RCC 7860 (cell line): ENCODE measurements at regions not wholly inside any gene's neighbourhood (a gene's known extent, or its start where the extent isn't known, plus 50 kb on each side); places are given as distances from the start of the nearest gene placed in this dataset.

ENCODE experiments used
- DNase-seq: peaks from one replicate; pipeline ENCODE4 v3.0.0-alpha.2; 2015; ENCODE audit warnings: low spot score
- FAIRE-seq: peaks from 2 replicates; lab custom pipeline; 2012; peaks lifted over from hg19 to GRCh38; lab: Jason Lieb, UNC

DNA sequence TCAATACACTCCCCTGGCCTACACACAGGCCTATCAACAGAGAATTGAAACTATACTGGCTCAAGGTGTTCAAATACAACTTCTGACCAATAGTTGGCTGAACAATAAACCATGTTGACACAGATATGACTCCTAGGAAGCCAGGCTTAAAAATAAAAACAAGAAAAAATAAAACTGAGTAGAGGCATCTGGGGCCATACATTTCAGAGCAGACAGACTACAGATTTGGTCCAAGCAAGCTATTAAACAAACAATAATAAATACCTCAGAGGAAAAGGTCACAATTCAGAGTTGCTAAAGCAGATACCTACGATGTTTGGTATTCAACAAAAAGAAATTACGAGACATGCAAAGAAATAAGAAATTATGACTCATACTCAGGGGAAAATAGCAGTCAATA is 132.8 kb upstream of the ACVR2A start:
- no peak for DNase-seq
- FAIRE-seq, result no peak

- no peak for FAIRE-seq
Observed at GRCh38 chr2:147711031-147711430, 133.8 kb upstream of the ACVR2A start.

GRCh38 chr2:147709655-147710054 is 135.2 kb upstream of the ACVR2A start:
- no peak for FAIRE-seq
- no peak for DNase-seq

More at GRCh38 chr2:147711031-147711430, 133.8 kb upstream of the ACVR2A start:
- no peak for DNase-seq

GRCh38 chr2:147703171-147703570 is 141.7 kb upstream of the ACVR2A start:
- no peak for FAIRE-seq
- no peak for DNase-seq

DNA sequence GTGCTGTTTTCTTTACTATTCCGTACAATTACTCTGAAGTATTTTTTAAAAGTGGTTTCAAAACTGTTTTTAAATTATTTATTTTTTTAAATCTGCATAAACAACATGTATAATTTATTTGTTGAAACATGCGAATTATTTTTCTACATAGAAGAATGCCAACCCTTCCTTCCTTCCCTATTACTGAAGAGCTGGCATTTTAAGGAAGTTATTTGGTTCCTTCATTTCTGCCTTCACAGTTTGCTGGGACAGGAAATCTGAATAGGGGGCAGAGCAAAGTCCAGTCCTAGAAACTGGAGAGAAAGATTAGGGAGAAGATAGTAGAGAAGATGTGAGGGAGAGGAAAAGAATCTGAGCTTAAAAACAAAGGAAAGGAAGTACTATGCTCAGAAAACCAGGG is 146.7 kb upstream of the ACVR2A start:
- no peak for FAIRE-seq
- no peak for DNase-seq

- DNase-seq, result no peak
- FAIRE-seq, result no peak
Observed at GRCh38 chr2:147696426-147696825, 148.4 kb upstream of the ACVR2A start.

DNA sequence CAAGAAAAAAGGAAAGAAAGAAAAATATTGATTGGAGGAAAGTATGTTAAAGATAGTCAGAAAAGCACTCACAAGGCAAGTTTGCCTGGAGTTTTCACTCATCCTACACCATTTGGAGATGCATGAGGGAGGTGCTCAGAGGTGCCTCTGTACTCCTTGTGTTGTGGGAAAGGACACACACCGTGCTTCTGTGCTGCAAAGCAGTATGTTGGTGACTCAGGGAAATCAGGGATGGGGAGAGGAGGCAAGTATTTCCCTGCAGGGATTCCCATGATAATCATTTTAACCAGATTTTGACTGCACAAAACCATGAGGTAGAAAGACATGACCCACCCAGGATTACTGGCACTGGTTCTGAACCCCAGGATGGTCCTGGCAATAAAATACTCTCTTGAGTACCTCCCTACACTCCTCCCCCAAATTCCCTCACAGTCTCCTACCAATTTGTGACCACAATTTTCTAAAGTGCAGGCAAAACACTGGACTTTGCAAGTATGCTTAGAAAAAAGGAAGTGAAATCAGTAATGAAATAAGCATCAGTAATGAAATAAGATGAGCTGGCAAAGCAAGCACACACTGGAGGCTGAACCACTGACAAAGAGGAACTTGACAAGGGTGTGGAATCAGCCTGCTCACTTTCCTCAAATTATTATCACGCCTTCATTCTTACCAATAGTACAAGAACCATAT is 155.5 kb upstream of the ACVR2A start:
- FAIRE-seq (no peak), DNase-seq (no peak)

DNA sequence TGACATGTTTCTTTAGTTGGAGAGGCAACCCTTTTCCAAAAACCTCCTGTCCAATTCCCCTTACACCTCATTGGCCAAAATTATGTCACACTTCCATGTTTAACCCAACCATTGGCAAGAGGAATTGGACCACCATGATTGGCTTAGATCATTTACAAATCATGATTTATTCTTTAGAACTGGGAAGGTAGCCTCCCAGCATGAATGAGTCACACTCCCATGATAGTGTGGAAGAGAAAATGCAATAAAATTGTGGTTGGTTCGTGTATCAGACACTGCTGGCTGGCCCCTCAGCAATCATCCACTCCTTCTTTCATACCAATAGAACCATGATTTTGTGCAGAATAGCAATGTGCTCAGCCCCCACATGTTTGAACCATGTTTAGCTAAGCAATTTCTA is 156.6 kb upstream of the ACVR2A start:
- DNase-seq (no peak), FAIRE-seq (no peak)

DNA sequence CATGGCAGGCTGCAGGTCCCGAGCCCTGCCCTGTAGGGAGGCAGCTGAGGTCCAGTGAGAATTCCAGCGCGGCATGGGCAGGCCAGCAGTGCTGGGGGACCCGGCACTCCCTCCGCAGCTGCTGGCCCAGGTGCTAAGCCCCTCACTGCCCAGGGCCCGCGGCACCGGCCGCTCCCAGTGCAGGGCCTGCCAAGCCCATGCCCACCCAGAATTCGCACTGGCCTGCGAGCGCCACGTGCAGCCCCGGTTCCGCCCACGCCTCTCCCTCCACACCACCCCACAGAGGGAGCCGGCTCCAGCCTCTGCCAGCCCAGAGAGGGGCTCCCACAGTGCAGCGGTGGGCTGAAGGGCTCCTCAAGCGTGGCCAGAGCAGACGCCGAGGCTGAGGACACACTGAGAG is 158.5 kb upstream of the ACVR2A start:
- FAIRE-seq, result no peak
- no peak for DNase-seq

DNA sequence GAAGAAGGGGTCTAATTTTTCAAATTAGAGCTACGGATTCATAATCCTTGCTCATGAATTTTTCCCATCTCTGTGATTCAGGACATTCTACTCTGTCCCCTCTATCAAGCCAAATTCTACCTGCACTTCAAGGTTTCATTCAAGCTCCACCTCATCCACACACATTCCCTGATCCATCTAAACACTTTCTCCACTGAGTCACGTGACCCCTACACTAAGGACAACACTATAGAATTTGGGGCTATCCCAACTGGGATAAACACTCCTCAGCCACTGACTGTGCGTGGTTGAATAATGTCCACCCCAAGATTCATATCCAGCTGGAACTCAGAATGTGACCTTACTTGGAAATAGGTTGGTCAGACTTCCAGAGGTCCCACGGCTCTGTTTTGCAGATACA is 159.9 kb upstream of the ACVR2A start:
- FAIRE-seq (no peak), DNase-seq (no peak)

- FAIRE-seq (no peak), DNase-seq (no peak)
Observed at GRCh38 chr2:147683380-147683779, 161.4 kb upstream of the ACVR2A start.

DNA sequence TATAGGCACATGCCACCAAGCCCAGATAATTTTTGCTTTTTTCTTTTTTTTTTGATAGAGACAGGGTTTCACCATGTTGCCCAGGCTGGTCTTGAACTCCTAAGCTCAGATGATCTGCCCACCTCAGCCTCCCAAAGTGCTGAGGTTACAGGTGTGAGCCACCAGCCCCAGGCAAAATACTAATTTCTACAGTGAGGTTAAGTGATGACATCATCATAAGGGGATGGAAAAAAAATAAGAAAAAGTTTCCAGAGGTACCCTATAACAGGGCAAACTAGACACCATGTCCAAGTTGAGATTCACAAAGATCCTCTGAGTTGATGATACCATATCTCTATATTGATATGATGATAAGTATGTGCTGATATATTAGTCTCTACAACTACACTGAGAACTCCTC is 163.7 kb upstream of the ACVR2A start:
- FAIRE-seq, result no peak

GRCh38 chr2:147679955-147680531 is 164.8 kb upstream of the ACVR2A start:
- DNase-seq (no peak), FAIRE-seq (no peak)

More for the DNA sequence above, 163.7 kb upstream of the ACVR2A start:
- DNase-seq, result no peak

- FAIRE-seq, result no peak
- DNase-seq, result no peak
Observed at GRCh38 chr2:147679191-147679954, 165.5 kb upstream of the ACVR2A start.

GRCh38 chr2:147665105-147665504 is 179.7 kb upstream of the ACVR2A start:
- FAIRE-seq (no peak), DNase-seq (no peak)

- no peak for DNase-seq
- no peak for FAIRE-seq
Observed at GRCh38 chr2:147663962-147664361, 180.9 kb upstream of the ACVR2A start.

- FAIRE-seq (no peak), DNase-seq (no peak)
Observed at GRCh38 chr2:147663153-147663961, 181.5 kb upstream of the ACVR2A start.

GRCh38 chr2:147662221-147662620 is 182.6 kb upstream of the ACVR2A start:
- DNase-seq (no peak), FAIRE-seq (no peak)

DNA sequence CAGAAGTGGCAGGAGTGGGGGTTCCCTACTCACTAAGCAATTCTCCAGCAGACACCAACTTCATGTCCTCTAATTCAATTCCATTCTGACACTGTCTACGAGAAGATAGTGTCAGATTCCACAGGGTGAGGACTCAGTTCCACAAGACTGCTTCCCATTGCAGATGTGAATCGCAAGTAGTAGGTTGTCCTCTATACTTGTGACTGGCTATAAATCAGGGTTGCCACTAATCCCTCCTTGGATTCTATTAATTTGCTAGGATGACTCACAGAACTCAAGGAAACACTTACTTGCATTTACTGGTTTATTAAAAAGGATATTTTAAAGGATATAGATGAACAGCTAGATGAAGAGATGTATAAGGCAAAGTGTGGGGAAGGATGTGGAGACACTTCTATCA is 184.1 kb upstream of the ACVR2A start:
- DNase-seq, result no peak
- no peak for FAIRE-seq

DNA sequence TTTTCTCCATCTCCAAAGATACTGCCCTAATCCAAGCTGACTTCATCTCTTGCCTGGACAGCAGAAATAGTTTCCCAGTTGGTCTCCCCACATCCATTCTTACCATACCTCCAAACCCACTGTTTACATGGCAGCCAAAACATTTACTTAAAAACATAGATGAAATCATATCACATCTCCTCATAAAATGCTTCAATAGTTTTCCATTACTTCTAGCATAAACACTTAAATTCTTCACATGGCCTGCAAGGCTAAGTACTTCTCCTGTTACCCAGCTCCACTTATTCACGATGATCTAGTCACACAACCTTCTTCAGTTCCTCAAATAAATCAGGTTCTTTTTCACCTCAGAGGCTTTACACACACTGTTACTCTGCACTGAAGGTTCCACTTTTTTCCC is 185.8 kb upstream of the ACVR2A start:
- no peak for DNase-seq
- no peak for FAIRE-seq
